ENCODE measurements at regions not wholly inside any gene's neighbourhood (a gene's known extent, or its start where the extent isn't known, plus 50 kb on each side); places are given as distances from the start of the nearest gene placed in this dataset.

GRCh38 chr3:64924961-64925360, 237.2 kb upstream of the ADAMTS9 start:
- peaks cover 14% of the 10 kb centered on the region for H3K4me1 Mint-ChIP-seq
- DNase-seq: no peak
- H3K36me3 ChIP-seq (ENCODE audit: control insufficient read depth, insufficient read depth, low read length): no peaks in the 10 kb centered on the region
- no peaks in the 10 kb centered on the region for H3K4me1 ChIP-seq (ENCODE audit: control insufficient read depth, insufficient read depth, low read length)
- H3K4me3 Mint-ChIP-seq: no peak overlapping the region
- 86 to 100% methylated on average over 2 of the region's 2 CpGs for WGBS, 2 experiments (ENCODE audit: insufficient coverage in 1 of 2, insufficient read length in 1 of 2)
- H3K27me3 Mint-ChIP-seq (ENCODE audit: insufficient read depth): no peaks in the 10 kb centered on the region
- H3K27ac Mint-ChIP-seq: no peak overlapping the region
- no peaks in the 10 kb centered on the region for H3K9me3 ChIP-seq (ENCODE audit: control insufficient read depth, low read length)
- H3K36me3 Mint-ChIP-seq (ENCODE audit: low read depth): no peaks in the 10 kb centered on the region
- H3K27me3 ChIP-seq (ENCODE audit: control insufficient read depth, insufficient read depth, low read length, poor library complexity, severe bottlenecking): no peaks in the 10 kb centered on the region
- no peak overlapping the region for H3K4me3 ChIP-seq (ENCODE audit: low read length)
- no peak overlapping the region for H3K9ac ChIP-seq (ENCODE audit: extremely low read depth, low read length, poor library complexity, severe bottlenecking)
- H3K27ac ChIP-seq (ENCODE audit: low read depth, low read length): no peak overlapping the region
- no peaks in the 10 kb centered on the region for H3K9me3 Mint-ChIP-seq
- TF ChIP-seq CTCF (conservative IDR thresholded peaks at IDR 0.05): no peak

- 90% methylated on average over 1 of the region's 2 CpGs; no CpG with 5 or more reads in 1 of the 2 experiments for WGBS, 2 experiments (ENCODE audit: insufficient coverage in 1 of 2, insufficient read length in 1 of 2)
- H3K9me3 Mint-ChIP-seq: no peaks in the 10 kb centered on the region
- no peak overlapping the region for H3K4me3 ChIP-seq (ENCODE audit: low read length)
These were observed 234.4 kb upstream of the ADAMTS9 start for GRCh38 chr3:64922213-64922612.

GRCh38 chr3:64921281-64922065, 233.7 kb upstream of the ADAMTS9 start:
- Histone ChIP-seq H3K9me3 (ENCODE audit: control insufficient read depth, low read length) (no peaks in the 10 kb centered on the region), H3K9ac (ENCODE audit: extremely low read depth, low read length, poor library complexity, severe bottlenecking) (no peak overlapping the region), H3K27ac (ENCODE audit: low read depth, low read length) (no peak overlapping the region), H3K27me3 (ENCODE audit: control insufficient read depth, insufficient read depth, low read length, poor library complexity, severe bottlenecking) (no peaks in the 10 kb centered on the region), H3K36me3 (ENCODE audit: control insufficient read depth, insufficient read depth, low read length) (no peaks in the 10 kb centered on the region), H3K4me3 (ENCODE audit: low read length) (no peak overlapping the region), H3K4me1 (ENCODE audit: control insufficient read depth, insufficient read depth, low read length) (peaks cover 15% of the 10 kb centered on the region)
- no peaks in the 10 kb centered on the region for H3K27me3 Mint-ChIP-seq (ENCODE audit: insufficient read depth)
- H3K36me3 Mint-ChIP-seq (ENCODE audit: low read depth): no peaks in the 10 kb centered on the region
- DNase-seq: no peak
- TF ChIP-seq CTCF (conservative IDR thresholded peaks at IDR 0.05): no peak
- H3K4me1 Mint-ChIP-seq: peaks cover 43% of the 10 kb centered on the region
- H3K27ac Mint-ChIP-seq: no peak overlapping the region
- no peaks in the 10 kb centered on the region for H3K9me3 Mint-ChIP-seq
- 85 to 91% methylated on average over 5 to 7 of the region's 7 CpGs for WGBS, 2 experiments (ENCODE audit: insufficient coverage in 1 of 2, insufficient read length in 1 of 2)
- H3K4me3 Mint-ChIP-seq: no peak overlapping the region

More at GRCh38 chr3:64922213-64922612, 234.4 kb upstream of the ADAMTS9 start:
- H3K27ac Mint-ChIP-seq: no peak overlapping the region
- Histone ChIP-seq H3K27ac (ENCODE audit: low read depth, low read length) (no peak overlapping the region), H3K9me3 (ENCODE audit: control insufficient read depth, low read length) (no peaks in the 10 kb centered on the region), H3K36me3 (ENCODE audit: control insufficient read depth, insufficient read depth, low read length) (no peaks in the 10 kb centered on the region), H3K27me3 (ENCODE audit: control insufficient read depth, insufficient read depth, low read length, poor library complexity, severe bottlenecking) (no peaks in the 10 kb centered on the region), H3K9ac (ENCODE audit: extremely low read depth, low read length, poor library complexity, severe bottlenecking) (no peak overlapping the region), H3K4me1 (ENCODE audit: control insufficient read depth, insufficient read depth, low read length) (peaks cover 13% of the 10 kb centered on the region)
- no peak for TF ChIP-seq CTCF (conservative IDR thresholded peaks at IDR 0.05)
- peaks cover 36% of the 10 kb centered on the region for H3K4me1 Mint-ChIP-seq
- DNase-seq: no peak
- H3K27me3 Mint-ChIP-seq (ENCODE audit: insufficient read depth): no peaks in the 10 kb centered on the region
- H3K4me3 Mint-ChIP-seq: no peak overlapping the region
- H3K36me3 Mint-ChIP-seq (ENCODE audit: low read depth): no peaks in the 10 kb centered on the region

Measured in endodermal cell (in vitro differentiated cells).